HepG2 (cell line): ENCODE measurements at regions not wholly inside any gene's neighbourhood (a gene's known extent, or its start where the extent isn't known, plus 50 kb on each side); places are given as distances from the start of the nearest gene placed in this dataset.

Experiments used
- ATAC-seq: fragments of 200-7000 bp; cut with Tn5 transposase; 3 replicates; pipeline ENCODE4 v1.9.1; 2020; ENCODE audit warnings: mild to moderate bottlenecking, moderate library complexity
- BruUV-seq: library from RNA; stranded (reverse); fragments of 400-500 nt; replicated peaks from 2 replicates; lab custom pipeline; 2021; lab: Mats Ljungman, UMichigan
- CTCF ChIA-PET: fragments of 300-600 bp; formaldehyde crosslinking; extraction: SDS; loops from one replicate; lab custom pipeline; 2021; ENCODE audit warnings: low total read pairs, inconsistent platforms, low intra/inter-chr PET ratio; lab: Yijun Ruan, JAX
- POLR2A ChIA-PET: fragments of 350-600 bp; sonication (Branson Sonifier 250); formaldehyde crosslinking; loops from one replicate; lab custom pipeline; 2020; ENCODE audit warnings: antibody characterized with exemption, inconsistent platforms; lab: Yijun Ruan, JAX
- DNase-seq: peaks from one replicate; pipeline ENCODE4 v3.0.0-alpha.2; 2015; ENCODE audit warnings: low spot score
- FAIRE-seq: peaks from 3 replicates; lab custom pipeline; 2011; peaks lifted over from hg19 to GRCh38; lab: Jason Lieb, UNC
- H2AFZ ChIP-seq: one replicate; pipeline ENCODE4 v1.6.1; 2011; ENCODE audit warnings: low read length, inconsistent platforms
- H3K27ac ChIP-seq: fragments of 300-600 bp; 3 replicates; pipeline ENCODE4 v1.8.0; 2011; ENCODE audit warnings: mixed run types, mild to moderate bottlenecking, mixed read lengths, low read length, inconsistent platforms; ENCODE audit not compliant: insufficient read depth; ENCODE audit errors: extremely low read length
- H3K27me3 ChIP-seq, 2 experiments: fragments of 200-600 bp in 1 of 2; 2 replicates in 1 of 2; 3 replicates in 1 of 2; pipeline versions ENCODE4 v1.6.0 to v1.8.0; 2011; ENCODE audit warnings: low read length in 2 of 2, mild to moderate bottlenecking in 2 of 2, moderate library complexity in 2 of 2, inconsistent platforms in 1 of 2; ENCODE audit not compliant: insufficient read depth in 2 of 2, control insufficient read depth in 1 of 2
- H3K36me3 ChIP-seq, 2 experiments: fragments of 200-600 bp in 1 of 2; replicated peaks in 1 of 2; 2 replicates in 1 of 2; 3 replicates in 1 of 2; pipeline versions ENCODE4 v1.5.1 to v1.8.0; 2011; ENCODE audit warnings: low read length in 2 of 2, inconsistent platforms in 1 of 2; ENCODE audit not compliant: insufficient read depth in 2 of 2, control insufficient read depth in 1 of 2
- H3K4me1 ChIP-seq: 2 replicates; pipeline ENCODE4 v1.5.1; 2012; ENCODE audit warnings: low read length, inconsistent platforms; ENCODE audit not compliant: insufficient read depth
- H3K4me2 ChIP-seq: 2 replicates; pipeline ENCODE4 v1.6.0; 2011; ENCODE audit warnings: low read depth, low read length, inconsistent platforms
- H3K4me3 ChIP-seq, 3 experiments: fragments of 200-600 bp in 1 of 3; sonication (generic), shearing (Covaris generic) in 1 of 3; replicated peaks in 1 of 3; 2 replicates each; pipeline ENCODE4 v1.5.1; 2011 to 2016; ENCODE audit warnings: low read length in 3 of 3, inconsistent platforms in 2 of 3, low read depth in 2 of 3, mild to moderate bottlenecking in 2 of 3, control low read depth in 1 of 3, mixed read lengths in 1 of 3; ENCODE audit not compliant: insufficient read depth in 1 of 3
- H3K79me2 ChIP-seq: one replicate; pipeline ENCODE4 v1.6.1; 2011; ENCODE audit warnings: low read length, inconsistent platforms; ENCODE audit not compliant: insufficient read depth
- H3K9ac ChIP-seq: 2 replicates; pipeline ENCODE4 v1.6.0; 2011; ENCODE audit warnings: mild to moderate bottlenecking, low read depth, low read length, inconsistent platforms; ENCODE audit not compliant: insufficient read depth
- H3K9me3 ChIP-seq: 2 replicates; pipeline ENCODE4 v1.5.1; 2012; ENCODE audit warnings: mild to moderate bottlenecking, low read length
- H4K20me1 ChIP-seq: 2 replicates; pipeline ENCODE4 v1.6.0; 2011; ENCODE audit warnings: inconsistent platforms, mild to moderate bottlenecking, low read length, moderate library complexity; ENCODE audit not compliant: insufficient read depth
- CCDC6 ChIP-seq: sonication (generic); formaldehyde crosslinking; IDR thresholded peaks from 2 replicates; pipeline ENCODE4 v1.8.1; 2022; ENCODE audit warnings: mild to moderate bottlenecking, missing genetic modification reagents, moderate library complexity
- GABPA ChIP-seq, 2 experiments: IDR thresholded peaks; 2 replicates each; pipeline ENCODE4 v1.6.1; 2011 to 2016; ENCODE audit warnings: low read depth in 2 of 2, low read length in 1 of 2, missing biosample characterization in 1 of 2, missing genetic modification characterization in 1 of 2
- KAT2B ChIP-seq: fragments of 150-350 bp; IDR thresholded peaks from 2 replicates; pipeline ENCODE4 v1.6.1; 2014; ENCODE audit warnings: low read depth, low read length, borderline replicate concordance
- KAT8 ChIP-seq: IDR thresholded peaks from 2 replicates; pipeline ENCODE4 v1.6.1; 2016; ENCODE audit warnings: missing genetic modification reagents, missing compliant biosample characterization
- REL ChIP-seq: sonication (generic); formaldehyde crosslinking; conservative IDR thresholded peaks from 2 replicates; pipeline ENCODE4 v1.8.0; 2022; ENCODE audit warnings: mild to moderate bottlenecking, missing genetic modification reagents, moderate library complexity
- RELA ChIP-seq: sonication (generic); formaldehyde crosslinking; IDR thresholded peaks from 2 replicates; pipeline ENCODE4 v1.4.0; 2020; ENCODE audit warnings: missing genetic modification reagents
- TBL1XR1 ChIP-seq: fragments of 150-350 bp; IDR thresholded peaks from 2 replicates; pipeline ENCODE4 v1.6.1; 2014; ENCODE audit warnings: borderline replicate concordance, low read length; ENCODE audit not compliant: partially characterized antibody
- ZNF260 ChIP-seq: sonication (generic); formaldehyde crosslinking; IDR thresholded peaks from 2 replicates; pipeline ENCODE4 v1.4.0; 2020; ENCODE audit warnings: missing genetic modification reagents, low read depth, mild to moderate bottlenecking, borderline replicate concordance
- ZNF292 ChIP-seq: sonication (generic); formaldehyde crosslinking; IDR thresholded peaks from 2 replicates; pipeline ENCODE4 v1.8.1; 2022; ENCODE audit warnings: mild to moderate bottlenecking, low read depth, missing genetic modification reagents, borderline replicate concordance
- ZNF543 ChIP-seq: sonication (generic); formaldehyde crosslinking; IDR thresholded peaks from 2 replicates; pipeline ENCODE4 v1.4.0; 2020; ENCODE audit warnings: mild to moderate bottlenecking, missing genetic modification reagents
- ZNF556 ChIP-seq: sonication (generic); formaldehyde crosslinking; IDR thresholded peaks from 2 replicates; pipeline ENCODE4 v1.4.0; 2020; ENCODE audit warnings: mild to moderate bottlenecking, missing genetic modification reagents, borderline replicate concordance
- ZNF605 ChIP-seq: sonication (generic); formaldehyde crosslinking; IDR thresholded peaks from 2 replicates; pipeline ENCODE4 v1.8.0; 2022; ENCODE audit warnings: mild to moderate bottlenecking, missing genetic modification reagents
- ZNF777 ChIP-seq: sonication (generic); formaldehyde crosslinking; IDR thresholded peaks from 2 replicates; pipeline ENCODE4 v1.4.0; 2020; ENCODE audit warnings: missing genetic modification reagents
- ZNF790 ChIP-seq: sonication (generic); formaldehyde crosslinking; IDR thresholded peaks from 2 replicates; pipeline ENCODE4 v1.8.0; 2022; ENCODE audit warnings: missing genetic modification reagents, mild to moderate bottlenecking, borderline replicate concordance
- ZNF839 ChIP-seq: sonication (generic); formaldehyde crosslinking; IDR thresholded peaks from 2 replicates; pipeline ENCODE4 v1.4.0; 2020; ENCODE audit warnings: missing genetic modification reagents, mild to moderate bottlenecking, borderline replicate concordance
- WGBS: methylation state at CpG from one replicate; pipeline ENCODE4 v1.1.6; 2017; ENCODE audit warnings: low lambda C conversion rate; 5-methylcytosine and 5-hydroxymethylcytosine counted together
- in situ Hi-C: cut with HindIII; loops from 2 replicates; pipeline ENCODE4 v1.10.0; 2017; ENCODE audit warnings: low pct_unique_long_range_greater_than_20kb; ENCODE audit not compliant: extremely low pct_ligation_motif_present
- intact Hi-C: fragments of 100-400 bp; cut with micrococcal nuclease; formaldehyde crosslinking; loops from one replicate; pipeline ENCODE4 v1.10.0; 2022; ENCODE audit not compliant: unreplicated experiment
- TF ChIP-seq, protein P1 (sequence below): sonication (generic); formaldehyde crosslinking; IDR thresholded peaks from 2 replicates; pipeline ENCODE4 v1.4.0; 2020; ENCODE audit warnings: mild to moderate bottlenecking, missing genetic modification reagents
- TF ChIP-seq, protein P2 (sequence below): sonication (generic); formaldehyde crosslinking; IDR thresholded peaks from 2 replicates; pipeline ENCODE4 v1.4.0; 2020; ENCODE audit warnings: low read depth, missing genetic modification reagents
- TF ChIP-seq, protein P3 (sequence below): sonication (generic); formaldehyde crosslinking; IDR thresholded peaks from 2 replicates; pipeline ENCODE4 v1.5.0; 2020; ENCODE audit warnings: mild to moderate bottlenecking, low read depth, missing genetic modification reagents, borderline replicate concordance

DNA sequence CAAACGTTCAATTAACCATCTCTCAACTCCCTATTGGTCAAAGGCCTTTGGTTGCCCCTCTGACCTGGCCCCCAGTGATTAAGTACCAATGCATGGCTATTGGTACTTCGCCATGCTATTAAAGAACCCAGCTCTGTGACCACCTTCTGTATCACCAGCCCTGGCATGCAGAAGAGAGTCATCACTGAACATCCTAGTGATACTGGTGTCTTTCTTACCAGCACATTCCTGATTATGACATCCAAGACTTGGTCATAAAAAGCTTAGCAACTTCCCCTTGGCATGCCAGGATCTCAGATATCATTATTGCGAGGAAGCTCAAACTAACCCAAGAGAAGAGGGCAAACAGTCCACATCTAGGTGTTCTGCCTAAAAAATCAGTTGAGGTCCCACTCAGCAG lies 122.3 kb upstream of the OTUD4 start:
- no TSS peak for BruUV-seq
- TF ChIP-seq ZNF556 (CRISPR knock-in tag) (no peak), GABPA (IDR thresholded peaks at IDR 0.05; ENCODE audit: low read depth, low read length) (no peak), GABPA (CRISPR knock-in tag; IDR thresholded peaks at IDR 0.05; ENCODE audit: low read depth) (no peak), ZNF543 (CRISPR knock-in tag) (no peak), KAT2B (no peak), ZNF292 (CRISPR knock-in tag) (no peak), ZNF839 (no peak), KAT8 (CRISPR knock-in tag) (no peak), ZNF260 (CRISPR knock-in tag) (no peak), CCDC6 (CRISPR knock-in tag) (no peak), ZNF790 (CRISPR knock-in tag) (no peak), RELA (CRISPR knock-in tag) (no peak), ZNF777 (CRISPR knock-in tag) (no peak), REL (CRISPR knock-in tag) (no peak), ZNF605 (no peak), TBL1XR1 (no peak)
- TF ChIP-seq, protein P1, sequence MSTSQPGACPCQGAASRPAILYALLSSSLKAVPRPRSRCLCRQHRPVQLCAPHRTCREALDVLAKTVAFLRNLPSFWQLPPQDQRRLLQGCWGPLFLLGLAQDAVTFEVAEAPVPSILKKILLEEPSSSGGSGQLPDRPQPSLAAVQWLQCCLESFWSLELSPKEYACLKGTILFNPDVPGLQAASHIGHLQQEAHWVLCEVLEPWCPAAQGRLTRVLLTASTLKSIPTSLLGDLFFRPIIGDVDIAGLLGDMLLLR = no peak
- TF ChIP-seq, protein P2, sequence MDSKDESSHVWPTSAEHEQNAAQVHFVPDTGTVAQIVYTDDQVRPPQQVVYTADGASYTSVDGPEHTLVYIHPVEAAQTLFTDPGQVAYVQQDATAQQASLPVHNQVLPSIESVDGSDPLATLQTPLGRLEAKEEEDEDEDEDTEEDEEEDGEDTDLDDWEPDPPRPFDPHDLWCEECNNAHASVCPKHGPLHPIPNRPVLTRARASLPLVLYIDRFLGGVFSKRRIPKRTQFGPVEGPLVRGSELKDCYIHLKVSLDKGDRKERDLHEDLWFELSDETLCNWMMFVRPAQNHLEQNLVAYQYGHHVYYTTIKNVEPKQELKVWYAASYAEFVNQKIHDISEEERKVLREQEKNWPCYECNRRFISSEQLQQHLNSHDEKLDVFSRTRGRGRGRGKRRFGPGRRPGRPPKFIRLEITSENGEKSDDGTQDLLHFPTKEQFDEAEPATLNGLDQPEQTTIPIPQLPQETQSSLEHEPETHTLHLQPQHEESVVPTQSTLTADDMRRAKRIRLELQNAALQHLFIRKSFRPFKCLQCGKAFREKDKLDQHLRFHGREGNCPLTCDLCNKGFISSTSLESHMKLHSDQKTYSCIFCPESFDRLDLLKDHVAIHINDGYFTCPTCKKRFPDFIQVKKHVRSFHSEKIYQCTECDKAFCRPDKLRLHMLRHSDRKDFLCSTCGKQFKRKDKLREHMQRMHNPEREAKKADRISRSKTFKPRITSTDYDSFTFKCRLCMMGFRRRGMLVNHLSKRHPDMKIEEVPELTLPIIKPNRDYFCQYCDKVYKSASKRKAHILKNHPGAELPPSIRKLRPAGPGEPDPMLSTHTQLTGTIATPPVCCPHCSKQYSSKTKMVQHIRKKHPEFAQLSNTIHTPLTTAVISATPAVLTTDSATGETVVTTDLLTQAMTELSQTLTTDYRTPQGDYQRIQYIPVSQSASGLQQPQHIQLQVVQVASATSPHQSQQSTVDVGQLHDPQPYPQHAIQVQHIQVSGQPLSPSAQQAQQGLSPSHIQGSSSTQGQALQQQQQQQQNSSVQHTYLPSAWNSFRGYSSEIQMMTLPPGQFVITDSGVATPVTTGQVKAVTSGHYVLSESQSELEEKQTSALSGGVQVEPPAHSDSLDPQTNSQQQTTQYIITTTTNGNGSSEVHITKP (CRISPR knock-in tag) = no peak
- TF ChIP-seq, protein P3, sequence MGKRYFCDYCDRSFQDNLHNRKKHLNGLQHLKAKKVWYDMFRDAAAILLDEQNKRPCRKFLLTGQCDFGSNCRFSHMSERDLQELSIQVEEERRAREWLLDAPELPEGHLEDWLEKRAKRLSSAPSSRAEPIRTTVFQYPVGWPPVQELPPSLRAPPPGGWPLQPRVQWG (CRISPR knock-in tag) = no peak

More for the DNA sequence above, 122.3 kb upstream of the OTUD4 start:
- no peak for ATAC-seq
- no peak for DNase-seq
- Histone ChIP-seq H3K36me3 (no peaks in the 10 kb centered on the region), H4K20me1 (no peaks in the 10 kb centered on the region), H3K27me3 (no peaks in the 10 kb centered on the region), H3K27ac (no peak overlapping the region), H3K9me3 (no peaks in the 10 kb centered on the region), H3K4me2 (no peak overlapping the region), H2AFZ (no peak overlapping the region), H3K4me3 (no peak overlapping the region), H3K4me1 (no peaks in the 10 kb centered on the region), H3K9ac (no peak overlapping the region), H3K79me2 (no peaks in the 10 kb centered on the region)
- intact Hi-C loops (no loop called here), in situ Hi-C loops (no loop called here)
- 4% methylated on average over 3 of the region's 3 CpGs for WGBS
- FAIRE-seq = no peak
- CTCF ChIA-PET = no interaction called here
- POLR2A ChIA-PET = no interaction called here
